ENCODE measurements at regions not wholly inside any gene's neighbourhood (a gene's known extent, or its start where the extent isn't known, plus 50 kb on each side); places are given as distances from the start of the nearest gene placed in this dataset.

DNA sequence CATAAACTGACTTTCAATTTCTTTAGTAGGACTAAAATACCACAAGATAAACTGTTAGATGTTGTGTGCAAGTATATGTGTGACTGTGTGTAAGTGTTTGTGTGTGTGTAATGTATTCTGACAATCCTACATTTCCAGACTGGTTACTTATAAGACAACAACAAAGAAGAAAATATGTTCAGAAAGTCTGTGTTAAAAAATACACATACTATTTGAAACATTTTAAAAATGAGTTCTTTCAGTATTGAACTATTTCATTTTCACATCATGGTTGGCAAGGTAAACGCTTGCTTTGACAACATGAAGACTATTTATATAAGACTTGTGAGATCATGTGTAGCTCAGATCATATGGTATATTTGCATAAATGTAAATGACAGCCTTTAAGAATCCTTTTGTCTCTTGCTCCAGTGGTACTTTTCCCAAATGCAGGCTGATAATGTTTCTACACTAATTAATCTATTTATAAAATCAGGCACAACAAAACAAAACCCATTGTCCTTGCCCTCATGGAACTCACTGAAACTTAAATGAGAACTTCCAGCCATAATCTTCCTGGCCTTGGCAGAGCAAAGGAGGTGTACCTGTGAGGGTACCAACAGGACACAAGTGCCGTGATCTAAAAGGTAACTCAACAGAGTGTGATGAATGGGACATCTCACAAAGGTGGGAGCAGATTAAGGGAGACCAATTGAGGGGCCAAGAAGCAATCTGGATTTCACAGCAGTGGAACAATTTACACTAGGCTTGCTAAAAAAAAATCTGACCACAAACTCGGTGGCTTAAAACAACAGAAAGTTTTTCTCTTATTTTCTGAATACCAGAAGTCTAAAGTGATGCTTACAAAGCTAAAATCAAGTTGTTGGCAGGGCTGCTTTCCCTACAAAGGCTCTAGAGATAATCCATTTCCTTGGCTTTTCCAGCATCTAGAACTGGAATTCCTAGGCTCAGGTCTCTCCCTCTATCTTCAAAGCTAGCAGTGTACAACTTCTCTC is 349.0 kb downstream of the TBC1D4 start:
- DNase-seq (ENCODE audit: low read depth in 2 of 2): no peak

DNA sequence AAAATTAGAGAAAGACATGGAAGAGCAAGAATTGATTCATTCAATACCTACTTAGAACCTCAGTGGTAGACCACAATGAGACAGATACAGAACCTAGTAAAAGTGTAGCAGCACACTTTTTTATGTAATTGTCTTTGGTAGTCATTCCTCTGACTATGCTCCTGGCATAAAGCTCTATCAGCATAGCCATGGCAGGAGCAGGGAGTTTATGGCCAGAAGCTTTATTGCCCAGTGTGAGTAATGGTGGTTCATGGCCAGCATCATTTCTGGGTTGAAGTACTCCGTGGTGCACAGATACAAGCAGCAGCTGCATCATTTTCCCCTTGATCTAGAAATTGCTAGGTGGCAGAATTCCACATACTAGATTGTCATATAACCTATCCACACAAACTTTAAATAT is 352.6 kb downstream of the TBC1D4 start:
- DNase-seq (ENCODE audit: low read depth in 2 of 2): no peak

DNA sequence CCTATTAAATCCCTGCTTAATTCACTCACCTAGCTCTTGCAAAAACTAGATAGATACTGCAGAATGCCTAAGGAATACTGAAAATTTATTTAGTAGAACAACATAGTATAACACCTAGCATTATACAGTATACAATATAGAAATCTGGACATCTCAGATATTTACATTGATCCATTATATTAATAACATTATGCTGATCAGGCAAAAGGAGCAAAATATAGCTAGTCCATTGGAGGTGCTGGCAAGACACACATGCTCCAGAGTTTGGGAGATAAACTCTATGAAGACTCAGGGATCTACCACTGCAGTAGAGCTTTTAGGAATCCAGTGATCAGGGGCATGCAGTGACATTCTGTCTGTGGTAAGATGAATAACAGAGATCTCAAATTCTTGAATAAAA is 357.6 kb downstream of the TBC1D4 start:
- DNase-seq (ENCODE audit: low read depth in 2 of 2): no peak

DNA sequence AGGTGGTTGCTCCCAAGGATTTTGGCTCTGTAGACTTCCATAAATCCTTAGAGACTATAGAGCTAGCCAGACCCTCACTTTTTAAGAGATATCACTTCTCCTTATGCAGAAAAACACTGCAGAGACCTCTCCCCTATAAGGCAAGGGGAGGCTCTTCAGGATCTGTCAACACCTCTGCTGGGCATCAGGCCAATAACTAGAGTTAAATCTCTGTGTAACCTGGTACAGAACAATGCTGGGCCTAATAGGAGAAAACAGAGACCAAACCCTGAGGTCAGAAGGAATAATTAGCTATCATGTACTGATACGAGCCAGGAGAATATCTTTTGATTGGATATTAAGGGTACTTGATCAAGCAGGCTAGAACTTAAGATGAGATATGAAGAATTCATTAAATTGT is 358.5 kb downstream of the TBC1D4 start:
- no peak for DNase-seq (ENCODE audit: low read depth in 2 of 2)

DNA sequence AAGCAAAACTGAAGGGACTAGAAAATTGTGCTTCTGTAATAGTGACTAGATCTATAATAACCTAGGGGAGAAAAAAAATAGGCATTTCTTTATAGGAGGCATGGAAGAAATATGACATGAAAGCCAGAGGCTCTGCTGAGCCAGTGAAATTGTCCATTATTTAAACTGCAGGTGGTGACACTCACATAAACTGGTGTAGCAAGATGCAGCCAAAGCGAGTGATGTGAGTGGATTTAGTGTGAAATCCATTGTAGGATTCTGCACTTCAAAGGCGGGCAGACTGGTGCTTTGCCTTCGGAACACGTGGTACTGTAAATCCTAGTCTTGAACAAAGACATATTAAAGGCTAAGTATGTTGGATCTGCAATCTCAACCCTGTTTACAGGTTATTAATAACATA is 361.9 kb downstream of the TBC1D4 start:
- no peak for DNase-seq (ENCODE audit: low read depth in 2 of 2)

DNA sequence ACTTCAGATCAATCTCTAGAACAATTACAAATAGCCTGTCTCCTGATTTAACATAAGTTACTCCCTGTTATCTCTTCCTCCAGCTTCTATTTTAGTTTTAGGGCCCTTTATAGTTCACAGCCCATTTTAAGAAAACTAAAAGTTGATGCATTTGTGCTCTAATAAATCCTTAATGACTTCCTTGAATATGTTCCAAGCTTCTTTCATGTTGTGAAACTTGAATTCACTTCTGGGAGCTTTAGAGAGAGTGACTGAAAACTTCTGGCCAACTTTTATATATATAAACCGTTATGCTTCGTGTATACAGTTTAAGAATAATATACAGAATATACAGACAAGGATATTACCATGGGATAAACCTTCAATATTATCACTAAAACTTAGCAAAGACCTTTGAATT is 366.8 kb downstream of the TBC1D4 start:
- DNase-seq (ENCODE audit: low read depth in 2 of 2): no peak

DNA sequence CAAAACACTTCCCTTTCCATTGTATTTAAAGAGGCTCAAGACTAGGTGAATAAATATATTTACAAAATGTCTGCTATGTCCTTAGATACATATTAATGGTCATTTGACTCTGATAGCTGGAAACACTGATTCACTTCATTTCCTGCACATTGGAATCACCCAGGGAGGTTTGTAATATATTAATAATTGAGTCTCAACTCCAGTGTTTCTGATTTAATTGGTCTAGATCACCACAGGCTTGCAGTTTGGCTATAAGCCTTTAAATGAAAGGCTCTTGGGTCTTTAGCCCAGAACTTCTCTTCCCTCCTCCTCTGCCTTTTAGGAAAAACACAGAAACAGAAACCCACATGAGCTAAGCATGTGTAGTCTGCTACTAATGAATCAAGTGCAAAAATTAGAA is 378.0 kb downstream of the TBC1D4 start:
- DNase-seq (ENCODE audit: low read depth in 2 of 2): no peak

DNA sequence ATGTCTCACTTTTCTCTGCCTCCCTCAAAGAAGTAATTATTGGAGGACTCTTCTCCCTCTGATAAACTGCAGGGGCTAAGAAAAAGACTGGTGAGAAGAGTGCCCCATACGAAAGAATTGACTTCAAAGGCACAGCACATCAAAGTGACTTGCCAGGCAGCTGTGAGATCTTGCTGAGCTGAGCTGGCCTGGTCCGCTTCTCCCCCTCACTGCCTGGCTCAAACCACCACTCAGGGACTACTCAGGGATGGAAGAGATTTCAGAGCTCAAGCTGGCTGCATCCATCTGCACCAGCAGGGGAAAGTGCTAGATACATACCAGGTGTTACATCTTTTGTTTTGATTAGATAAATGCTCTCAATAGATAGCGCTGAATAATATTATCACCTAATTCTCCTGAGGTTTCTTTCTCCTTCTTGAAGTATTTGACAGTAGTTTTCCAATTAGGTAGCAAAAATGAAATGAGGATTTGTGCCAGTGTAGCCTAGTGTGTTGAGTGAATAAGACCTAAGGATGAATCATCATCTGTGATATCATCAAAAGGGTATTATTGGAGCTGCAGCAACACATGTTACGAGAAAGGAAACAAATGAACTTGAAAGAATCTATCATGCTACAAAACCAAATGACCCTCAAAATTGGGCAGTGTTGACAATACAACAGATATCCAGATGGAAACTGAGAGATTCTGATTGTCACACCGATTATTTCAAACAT is 379.8 kb downstream of the TBC1D4 start:
- DNase-seq (ENCODE audit: low read depth in 2 of 2): no peak

DNA sequence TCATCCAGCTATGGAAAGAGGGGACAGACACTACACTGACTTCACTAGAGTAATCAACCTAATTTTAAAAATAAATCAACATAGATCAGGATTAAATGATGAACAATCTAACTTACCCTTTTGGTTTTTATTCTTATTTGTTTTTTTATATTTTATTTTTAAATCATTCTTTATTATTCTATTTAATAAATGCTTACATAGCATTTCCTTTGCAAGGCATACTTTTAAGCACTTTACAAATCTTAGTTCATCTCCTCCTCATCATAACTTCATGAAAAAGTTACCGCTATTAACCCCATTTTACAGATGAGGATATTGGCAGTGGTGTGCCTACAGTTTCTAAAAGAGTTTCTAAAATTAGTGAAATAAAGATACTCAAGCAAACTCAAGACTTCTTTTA is 380.6 kb downstream of the TBC1D4 start:
- no peak for DNase-seq (ENCODE audit: low read depth in 2 of 2)

DNA sequence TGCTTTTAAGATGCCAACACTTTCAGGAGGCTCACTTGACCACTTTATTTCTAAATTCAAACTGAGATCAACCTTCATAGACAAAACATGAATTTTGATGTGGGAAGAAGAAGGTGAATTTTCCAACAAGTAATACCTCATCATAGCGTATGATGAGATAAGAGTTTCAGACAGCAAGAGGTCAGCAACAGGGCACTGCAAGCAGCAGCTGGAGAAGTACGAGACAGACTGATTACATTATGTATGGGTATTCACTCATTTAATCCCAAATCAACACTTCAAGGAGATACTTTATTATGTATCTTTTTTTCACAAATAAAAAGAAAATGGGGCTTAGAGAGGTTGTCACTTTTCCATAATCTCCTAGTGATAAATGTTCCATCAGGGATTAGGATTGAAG is 389.8 kb downstream of the TBC1D4 start:
- DNase-seq (ENCODE audit: low read depth in 2 of 2): no peak

DNA sequence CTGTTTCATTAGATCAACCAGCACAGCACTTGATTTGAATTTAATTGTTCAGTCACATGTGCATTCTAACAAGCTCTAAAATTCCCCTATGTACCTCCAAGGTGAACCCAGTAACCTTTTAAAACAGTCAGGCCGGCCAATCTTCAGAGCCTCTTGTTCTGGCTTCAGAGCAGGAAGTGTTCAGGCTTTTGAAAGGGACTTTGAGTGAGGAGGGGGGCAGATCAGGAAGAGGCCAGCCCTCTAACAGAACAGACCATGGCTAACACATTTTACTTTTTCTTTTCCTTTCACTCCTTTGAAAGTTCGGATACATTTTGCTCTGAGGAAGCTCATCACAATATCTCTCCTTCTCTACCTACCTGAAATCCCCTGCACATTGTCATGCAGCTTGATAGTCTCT is 390.3 kb downstream of the TBC1D4 start:
- no peak for DNase-seq (ENCODE audit: low read depth in 2 of 2)

DNA sequence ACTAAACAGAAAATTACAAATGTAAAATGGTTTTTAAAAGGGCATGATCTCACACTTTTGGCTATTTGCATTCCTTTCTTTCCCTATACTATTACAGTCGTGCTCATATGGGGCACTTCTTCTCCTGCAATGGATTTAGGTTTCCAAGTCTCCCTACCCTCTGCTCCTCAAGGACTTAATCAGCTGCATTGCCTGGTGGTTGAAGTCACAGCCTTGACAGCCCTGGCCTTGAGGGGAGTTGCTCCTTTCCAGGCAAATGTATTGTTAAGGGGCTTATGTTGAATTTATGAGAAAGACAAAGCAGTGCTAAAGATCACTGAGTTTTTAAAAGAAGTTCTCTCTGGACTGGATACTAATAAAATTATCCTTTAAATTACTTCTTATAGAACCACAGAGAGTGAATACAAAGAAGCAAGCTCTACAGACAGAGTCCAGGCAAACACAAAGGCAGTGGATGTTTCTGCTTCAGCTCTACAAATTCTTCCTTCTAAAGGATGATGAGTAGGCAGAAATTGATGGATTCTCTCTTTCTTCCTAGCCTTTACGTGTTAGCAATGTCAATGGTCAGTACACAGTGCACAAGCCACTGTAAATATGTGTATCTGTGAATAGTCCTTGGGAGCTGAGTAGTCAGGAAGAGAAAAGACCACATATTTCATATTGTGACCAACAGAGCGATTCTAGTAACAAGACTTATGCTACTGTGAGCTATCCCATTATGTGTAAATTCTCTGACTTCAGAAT is 390.9 kb downstream of the TBC1D4 start:
- no peak for DNase-seq (ENCODE audit: low read depth in 2 of 2)

DNA sequence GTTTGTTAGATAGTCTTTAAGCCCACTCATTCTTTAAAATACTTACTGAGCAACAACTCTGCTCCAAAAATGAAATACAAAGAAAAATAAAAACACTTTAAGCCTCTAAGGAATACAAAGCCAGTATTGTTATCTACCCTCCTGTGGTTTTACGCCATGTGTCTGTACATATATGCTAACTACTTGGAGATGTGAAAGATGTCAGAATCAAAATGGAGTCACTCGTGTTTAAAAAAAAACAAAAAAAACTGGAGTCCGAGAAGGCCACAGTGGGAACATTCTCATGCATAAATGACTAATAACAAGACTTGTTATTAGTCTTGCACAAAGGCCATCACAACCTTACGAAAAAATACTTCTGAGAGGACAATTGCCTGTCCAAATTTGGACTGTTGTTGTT is 393.1 kb downstream of the TBC1D4 start:
- no peak for DNase-seq (ENCODE audit: low read depth in 2 of 2)

DNA sequence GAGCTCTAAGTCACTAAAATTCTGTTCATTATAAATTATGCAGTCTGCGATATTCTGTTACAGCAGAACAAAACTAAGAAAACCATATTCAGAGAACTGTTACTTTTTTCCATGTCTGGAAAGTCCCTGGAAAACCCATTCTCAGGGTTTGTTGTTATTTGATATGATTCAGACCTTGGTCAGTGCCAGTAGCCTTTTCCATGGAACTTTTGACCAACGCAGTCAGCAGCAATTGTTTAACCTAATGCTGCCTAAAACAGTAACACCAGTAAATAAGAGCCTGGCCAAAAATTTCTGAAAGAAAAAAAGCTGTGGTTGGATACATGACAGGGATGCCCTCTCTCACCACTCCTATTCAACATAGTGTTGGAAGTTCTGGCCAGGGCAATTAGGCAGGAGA is 402.7 kb downstream of the TBC1D4 start:
- no peak for DNase-seq (ENCODE audit: low read depth in 2 of 2)

DNA sequence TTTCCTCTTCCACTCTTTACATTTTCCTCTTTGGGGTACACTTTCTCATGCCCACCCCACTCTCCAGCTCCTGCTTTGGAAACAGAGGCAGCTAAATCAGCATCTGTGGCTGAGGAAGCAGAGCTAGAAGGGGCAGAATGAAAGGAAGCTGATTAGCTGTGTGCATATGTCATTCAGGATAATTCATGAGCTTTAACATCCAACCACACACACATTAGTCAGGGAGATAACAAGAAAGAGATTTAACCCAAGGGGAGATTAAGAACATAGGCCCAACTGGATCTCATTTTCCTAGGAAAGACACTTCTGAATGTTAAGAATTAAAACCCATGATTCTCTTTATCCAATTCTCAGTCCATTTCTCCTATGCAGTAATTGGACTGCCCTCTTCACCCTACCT is 405.5 kb downstream of the TBC1D4 start:
- DNase-seq (ENCODE audit: low read depth in 2 of 2): no peak

DNA sequence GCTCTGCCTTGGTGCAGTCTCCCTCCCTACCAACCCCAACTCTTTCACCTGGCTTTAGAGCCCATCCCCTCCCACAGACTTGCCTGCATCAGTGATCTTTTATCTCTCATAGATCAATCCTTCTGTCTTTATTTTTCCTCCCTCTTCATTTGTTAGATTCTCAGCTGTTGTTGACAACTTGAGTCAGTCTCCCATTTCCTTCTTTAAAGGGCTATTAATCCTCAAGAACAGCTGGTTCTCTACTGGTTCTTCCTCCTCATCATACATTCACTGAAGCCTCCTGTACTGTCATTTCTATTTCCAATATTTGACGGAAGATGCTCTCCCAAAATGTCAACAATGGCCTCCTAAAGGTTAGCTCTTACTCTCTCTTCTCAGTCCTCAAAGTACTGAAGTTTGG is 408.2 kb downstream of the TBC1D4 start:
- no peak for DNase-seq (ENCODE audit: low read depth in 2 of 2)

DNA sequence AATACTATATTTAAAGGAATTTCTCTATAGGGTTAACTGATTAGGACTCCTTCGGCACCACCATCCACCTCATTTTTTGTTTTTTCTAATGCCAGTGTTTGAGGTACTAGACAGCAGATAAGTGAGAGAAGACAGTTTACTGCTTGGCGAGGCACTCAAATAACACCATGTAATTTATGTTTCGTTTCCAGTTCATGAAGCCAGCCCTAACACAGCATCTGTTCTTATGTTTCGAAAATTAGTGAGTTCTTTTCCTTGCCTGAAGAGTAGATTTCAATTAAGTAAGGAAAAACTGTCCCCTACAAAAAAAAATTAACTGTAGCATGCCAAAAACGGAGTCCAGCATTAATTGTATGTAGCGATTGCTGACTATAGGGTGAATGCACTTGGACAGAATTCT is 409.1 kb downstream of the TBC1D4 start:
- no peak for DNase-seq (ENCODE audit: low read depth in 2 of 2)

DNA sequence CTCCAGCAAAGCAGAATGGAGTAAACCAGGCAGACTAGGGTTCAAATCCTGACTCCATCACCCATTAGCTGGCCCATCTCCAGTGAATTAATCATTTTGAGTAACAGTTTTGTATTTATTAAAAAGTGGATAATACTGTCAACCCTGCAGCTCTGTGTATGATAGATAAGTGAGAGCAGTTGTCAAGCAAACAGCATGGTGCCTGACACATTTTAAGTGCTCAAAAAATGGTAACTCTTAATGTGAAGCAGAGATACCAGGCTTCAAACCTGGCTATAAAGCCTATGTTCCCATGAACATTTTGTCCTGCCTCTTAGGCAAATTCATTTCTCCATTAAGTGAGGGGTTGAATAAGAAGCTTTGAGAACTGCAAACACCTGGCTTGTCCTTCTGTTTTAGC is 409.6 kb downstream of the TBC1D4 start:
- DNase-seq (ENCODE audit: low read depth in 2 of 2): no peak

DNA sequence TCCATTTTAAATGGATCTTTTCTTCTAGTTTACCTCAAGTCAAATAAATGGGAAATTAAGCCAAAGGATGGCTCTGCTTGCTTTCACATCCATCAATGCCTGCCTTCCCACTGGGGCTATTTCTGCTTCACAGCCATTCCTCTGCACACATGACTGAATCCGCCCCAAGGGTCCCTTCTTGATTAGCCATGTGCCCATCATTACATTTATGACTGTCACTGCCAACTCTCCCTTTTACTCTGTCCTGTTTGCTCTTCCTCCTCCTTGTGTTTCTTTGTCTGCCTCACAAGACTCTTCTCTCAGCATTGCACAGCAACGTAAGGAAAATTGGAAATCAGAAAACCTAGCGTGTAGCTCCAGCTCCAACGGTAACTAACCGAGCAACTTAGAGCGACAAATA is 410.2 kb downstream of the TBC1D4 start:
- no peak for DNase-seq (ENCODE audit: low read depth in 2 of 2)

DNA sequence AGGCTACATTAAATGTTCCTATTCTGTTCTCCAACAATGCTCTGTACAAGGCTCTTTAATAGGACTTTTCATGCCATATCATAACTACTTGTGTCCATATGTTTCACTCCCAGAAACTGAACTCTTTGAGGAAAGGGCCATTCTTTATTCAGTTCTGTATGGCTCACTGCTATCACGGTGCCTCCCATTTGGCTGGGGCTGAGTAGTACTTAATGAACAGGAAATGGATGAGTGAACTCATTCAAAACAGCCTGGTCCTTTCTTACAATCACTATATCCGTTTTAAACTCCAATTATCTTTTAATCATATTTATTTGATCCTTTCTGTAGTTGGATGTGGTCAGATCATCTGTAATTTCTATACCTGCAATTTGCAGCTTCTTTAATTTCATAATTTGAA is 410.6 kb downstream of the TBC1D4 start:
- DNase-seq (ENCODE audit: low read depth in 2 of 2): no peak

DNA sequence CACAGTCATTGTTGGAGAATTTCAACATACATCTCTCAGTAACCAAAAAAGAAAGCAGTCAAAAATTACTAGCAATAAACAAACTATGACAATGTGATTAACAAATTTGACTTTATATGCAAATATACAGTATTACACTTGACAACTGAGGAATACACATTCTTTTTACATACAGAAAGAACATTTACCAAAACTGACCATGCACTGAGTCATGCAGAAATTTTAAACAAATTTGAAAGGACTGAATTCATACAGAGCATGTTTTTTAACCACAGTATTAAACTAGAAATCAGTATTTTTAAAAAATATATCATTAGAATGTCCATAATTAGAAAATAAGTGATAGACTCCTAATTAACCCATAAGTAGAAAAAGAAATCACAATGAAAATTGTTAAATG is 420.1 kb downstream of the TBC1D4 start:
- no peak for DNase-seq (ENCODE audit: low read depth in 2 of 2)

DNA sequence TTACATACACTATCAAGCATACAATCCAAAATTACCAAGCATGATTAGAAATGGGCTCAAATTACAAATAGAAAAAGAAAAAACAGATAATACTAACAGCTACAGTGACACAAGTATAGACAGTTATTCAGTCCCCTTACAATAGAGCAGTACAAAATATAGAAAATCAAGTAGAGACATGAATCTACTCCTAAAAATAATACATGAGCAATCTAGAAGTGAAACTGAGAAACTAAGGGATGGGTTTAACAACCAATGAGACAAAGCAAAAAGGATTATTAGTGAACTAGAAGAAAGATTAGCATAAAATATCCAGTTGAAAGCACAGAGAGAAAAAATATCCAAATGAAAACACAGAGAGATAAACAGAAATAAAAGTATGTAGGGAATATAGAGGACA is 426.7 kb downstream of the TBC1D4 start:
- no peak for DNase-seq (ENCODE audit: low read depth in 2 of 2)

DNA sequence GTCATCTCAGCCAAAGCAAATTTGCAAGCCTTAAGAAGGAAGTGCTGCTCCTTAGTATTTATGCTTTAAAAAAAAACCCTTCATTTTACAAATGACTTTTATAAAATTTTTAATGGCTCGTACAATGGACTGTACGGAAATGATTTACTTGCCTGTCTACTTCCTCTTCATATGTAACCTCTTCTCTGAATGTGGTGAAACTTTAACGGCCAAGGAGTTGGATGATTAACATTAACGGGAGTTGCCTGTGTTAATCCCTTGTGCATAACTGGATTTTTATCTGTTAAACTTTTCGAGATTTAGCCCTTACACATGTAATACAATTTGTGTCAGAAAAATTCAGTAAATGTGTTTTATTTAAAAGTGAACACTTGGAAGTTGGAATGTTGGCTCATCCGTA is 429.4 kb downstream of the TBC1D4 start:
- no peak for DNase-seq (ENCODE audit: low read depth in 2 of 2)

Measured in stimulated activated CD4-positive, alpha-beta T cell treated with anti-CD3 and anti-CD28 coated beads, Interleukin-4, amount 100 ng/mL, for 48 hours (primary cell).